Mesendoderm (in vitro differentiated cells): ENCODE measurements at regions not wholly inside any gene's neighbourhood (a gene's known extent, or its start where the extent isn't known, plus 50 kb on each side); places are given as distances from the start of the nearest gene placed in this dataset.

Experiments
- DNase-seq: peaks from one replicate; pipeline ENCODE4 v3.0.0; 2013
- H2AK5ac ChIP-seq: 2 replicates; pipeline ENCODE4 v1.6.1; 2013; ENCODE audit warnings: low read length, inconsistent platforms
- H2BK120ac ChIP-seq: 2 replicates; pipeline ENCODE4 v1.6.1; 2013; ENCODE audit warnings: low read depth, mild to moderate bottlenecking, low read length, moderate library complexity, mixed read lengths
- H2BK15ac ChIP-seq: replicated peaks from 2 replicates; pipeline ENCODE4 v1.6.1; 2013; ENCODE audit warnings: low read depth, mild to moderate bottlenecking, moderate library complexity
- H2BK5ac ChIP-seq: 2 replicates; pipeline ENCODE4 v1.6.1; 2013; ENCODE audit warnings: low read length, inconsistent platforms
- H3K18ac ChIP-seq: 2 replicates; pipeline ENCODE4 v1.6.1; 2013; ENCODE audit warnings: mild to moderate bottlenecking, low read length, mixed read lengths
- H3K23ac ChIP-seq: one replicate; pipeline ENCODE4 v1.6.1; 2013; ENCODE audit warnings: low read length
- H3K27ac ChIP-seq: 2 replicates; pipeline ENCODE4 v1.5.1; 2013; ENCODE audit warnings: low read depth, mild to moderate bottlenecking, inconsistent platforms, low read length, moderate library complexity
- H3K27me3 ChIP-seq: 2 replicates; pipeline ENCODE4 v1.6.1; 2013; ENCODE audit warnings: low read length, control low read depth, mild to moderate bottlenecking, inconsistent platforms; ENCODE audit not compliant: insufficient read depth, poor library complexity
- H3K36me3 ChIP-seq: 2 replicates; pipeline ENCODE4 v1.6.1; 2013; ENCODE audit warnings: low read length, inconsistent platforms; ENCODE audit not compliant: control insufficient read depth, insufficient read depth
- H3K4ac ChIP-seq: one replicate; pipeline ENCODE4 v1.6.1; 2013; ENCODE audit warnings: low read depth, mild to moderate bottlenecking, low read length, moderate library complexity
- H3K4me1 ChIP-seq: 2 replicates; pipeline ENCODE4 v1.6.1; 2013; ENCODE audit warnings: low read depth, low read length, inconsistent platforms; ENCODE audit not compliant: control insufficient read depth
- H3K4me2 ChIP-seq: 2 replicates; pipeline ENCODE4 v1.6.1; 2013; ENCODE audit warnings: low read length
- H3K4me3 ChIP-seq: 2 replicates; pipeline ENCODE4 v1.5.1; 2013; ENCODE audit warnings: mild to moderate bottlenecking, low read length
- H3K56ac ChIP-seq: one replicate; pipeline ENCODE4 v1.6.1; 2013; ENCODE audit warnings: low read length
- H3K79me1 ChIP-seq: 2 replicates; pipeline ENCODE4 v1.6.1; 2013; ENCODE audit warnings: low read length, inconsistent platforms
- H3K79me2 ChIP-seq: 2 replicates; pipeline ENCODE4 v1.6.1; 2013; ENCODE audit warnings: mild to moderate bottlenecking, low read length; ENCODE audit not compliant: control insufficient read depth, insufficient read depth
- H3K9ac ChIP-seq: 2 replicates; pipeline ENCODE4 v1.6.1; 2013; ENCODE audit warnings: low read length, inconsistent platforms
- H4K5ac ChIP-seq: one replicate; pipeline ENCODE4 v1.6.1; 2013; ENCODE audit warnings: low read length
- H4K8ac ChIP-seq: one replicate; pipeline ENCODE4 v1.6.1; 2013; ENCODE audit warnings: low read depth, mild to moderate bottlenecking, control low read depth, low read length, moderate library complexity
- WGBS: extraction: QIAGEN DNeasy Blood & Tissue Kit; methylation state at CpG from one replicate; pipeline ENCODE4 v1.1.7; 2013; ENCODE audit warnings: low lambda C conversion rate, missing lambda C conversion rate; ENCODE audit not compliant: insufficient coverage; ENCODE audit errors: extremely low coverage; 5-methylcytosine and 5-hydroxymethylcytosine counted together

GRCh38 chr20:52595518-52595917 lies 376.6 kb upstream of the TSHZ2 start:
- Histone ChIP-seq H2BK15ac (no peak overlapping the region), H3K4me1 (no peaks in the 10 kb centered on the region), H2BK120ac (no peak overlapping the region), H3K9ac (no peak overlapping the region), H2AK5ac (no peak overlapping the region), H3K4me3 (no peak overlapping the region), H4K8ac (no peak overlapping the region), H3K18ac (no peak overlapping the region), H3K23ac (no peak overlapping the region), H3K27me3 (no peaks in the 10 kb centered on the region), H3K56ac (no peak overlapping the region), H3K27ac (no peak overlapping the region), H2BK5ac (no peak overlapping the region), H3K79me2 (no peaks in the 10 kb centered on the region), H3K4ac (no peak overlapping the region), H3K36me3 (no peaks in the 10 kb centered on the region), H4K5ac (no peak overlapping the region), H3K4me2 (no peak overlapping the region), H3K79me1 (no peaks in the 10 kb centered on the region)
- DNase-seq: peak; percentile 30
- no CpG with 5 or more reads among the region's 1 CpG for WGBS

DNA sequence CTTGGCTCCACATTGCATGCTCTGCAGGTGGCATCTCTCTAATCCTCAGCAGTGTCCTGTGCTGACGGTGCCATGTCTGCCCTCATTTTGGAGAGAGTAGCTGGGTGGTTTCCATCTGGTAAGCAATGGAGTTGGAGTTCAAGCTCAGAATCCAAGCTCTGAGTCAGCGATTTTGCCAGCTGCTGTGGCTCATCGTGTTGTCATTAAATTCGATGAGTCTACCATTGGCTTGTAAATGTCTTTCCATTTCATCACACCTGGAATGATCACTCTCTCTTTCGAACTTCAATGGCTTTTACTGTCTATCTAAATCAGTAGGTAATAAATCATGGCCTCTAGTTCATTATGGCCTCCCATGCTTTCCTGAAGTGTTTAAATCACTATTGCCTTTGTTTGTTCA lies 378.5 kb upstream of the TSHZ2 start:
- no CpG with 5 or more reads among the region's 5 CpGs for WGBS
- H3K4ac ChIP-seq: no peak overlapping the region
- H3K23ac ChIP-seq: no peak overlapping the region
- no peak overlapping the region for H3K18ac ChIP-seq
- no peak overlapping the region for H2AK5ac ChIP-seq
- no peaks in the 10 kb centered on the region for H3K79me1 ChIP-seq
- no peaks in the 10 kb centered on the region for H3K4me1 ChIP-seq
- no peaks in the 10 kb centered on the region for H3K27me3 ChIP-seq
- DNase-seq: no peak
- H2BK5ac ChIP-seq: no peak overlapping the region
- no peaks in the 10 kb centered on the region for H3K79me2 ChIP-seq
- H2BK120ac ChIP-seq: no peak overlapping the region
- H4K8ac ChIP-seq: no peak overlapping the region
- no peak overlapping the region for H4K5ac ChIP-seq
- no peak overlapping the region for H3K4me3 ChIP-seq
- no peak overlapping the region for H3K9ac ChIP-seq
- no peak overlapping the region for H3K4me2 ChIP-seq
- no peak overlapping the region for H3K56ac ChIP-seq
- H3K36me3 ChIP-seq: no peaks in the 10 kb centered on the region
- H2BK15ac ChIP-seq: no peak overlapping the region
- H3K27ac ChIP-seq: no peak overlapping the region

DNA sequence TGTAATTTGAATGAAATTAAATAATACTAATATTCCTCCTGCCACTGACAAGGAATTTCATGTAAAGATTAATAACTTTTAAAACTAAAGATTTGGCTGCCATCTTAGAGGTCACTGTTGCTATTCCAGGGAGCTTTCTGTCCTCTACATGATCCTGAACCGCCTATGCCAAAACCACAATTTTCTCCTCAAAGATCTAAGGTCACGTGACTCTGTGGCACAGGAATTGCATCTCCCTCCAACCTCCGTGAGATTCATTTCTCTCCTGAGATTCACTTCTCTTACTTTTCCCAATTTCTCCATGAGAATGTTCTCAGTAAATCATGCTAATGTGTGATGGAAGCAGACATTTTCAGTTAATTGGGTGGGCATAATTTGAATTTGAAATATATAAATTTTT lies 379.6 kb upstream of the TSHZ2 start:
- Histone ChIP-seq H2BK120ac (no peak overlapping the region), H2BK15ac (no peak overlapping the region), H3K27me3 (no peaks in the 10 kb centered on the region), H3K4me2 (no peak overlapping the region), H3K4me1 (no peaks in the 10 kb centered on the region), H2AK5ac (no peak overlapping the region), H3K9ac (no peak overlapping the region), H2BK5ac (no peak overlapping the region), H3K4me3 (no peak overlapping the region), H3K18ac (no peak overlapping the region), H3K23ac (no peak overlapping the region), H3K4ac (no peak overlapping the region), H4K8ac (no peak overlapping the region), H3K27ac (no peak overlapping the region), H3K56ac (no peak overlapping the region), H3K36me3 (no peaks in the 10 kb centered on the region), H3K79me1 (no peaks in the 10 kb centered on the region), H4K5ac (no peak overlapping the region), H3K79me2 (no peaks in the 10 kb centered on the region)
- no CpG with 5 or more reads among the region's 3 CpGs for WGBS
- no peak for DNase-seq

DNA sequence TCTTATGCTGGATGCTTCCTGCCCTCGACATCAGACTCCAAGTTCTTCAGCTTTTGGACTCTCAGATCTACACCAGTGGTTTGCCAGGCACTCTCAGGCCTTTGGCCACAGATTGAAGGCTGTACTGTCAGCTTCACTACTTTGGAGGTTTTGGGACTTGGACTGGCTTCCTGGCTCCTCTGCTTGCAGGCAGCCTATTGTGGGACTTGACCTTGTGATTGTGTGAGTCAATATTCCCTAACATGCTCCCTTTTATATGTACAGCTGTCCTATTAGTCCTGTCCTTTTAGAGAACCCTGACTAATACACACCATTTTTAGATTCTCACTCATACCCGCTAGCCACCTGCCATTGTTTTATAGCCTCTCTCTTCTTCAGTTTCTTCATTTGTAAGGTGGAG lies 382.1 kb upstream of the TSHZ2 start:
- Histone ChIP-seq H3K9ac (no peak overlapping the region), H3K4me1 (no peaks in the 10 kb centered on the region), H3K18ac (no peak overlapping the region), H3K36me3 (no peaks in the 10 kb centered on the region), H4K8ac (no peak overlapping the region), H3K4ac (no peak overlapping the region), H3K56ac (no peak overlapping the region), H3K4me3 (no peak overlapping the region), H3K79me2 (no peaks in the 10 kb centered on the region), H3K27me3 (no peaks in the 10 kb centered on the region), H2BK120ac (no peak overlapping the region), H3K79me1 (no peaks in the 10 kb centered on the region), H2BK15ac (no peak overlapping the region), H3K23ac (no peak overlapping the region), H4K5ac (no peak overlapping the region), H2BK5ac (no peak overlapping the region), H3K27ac (no peak overlapping the region), H2AK5ac (no peak overlapping the region), H3K4me2 (no peak overlapping the region)
- no peak for DNase-seq
- WGBS: no CpG with 5 or more reads among the region's 2 CpGs

DNA sequence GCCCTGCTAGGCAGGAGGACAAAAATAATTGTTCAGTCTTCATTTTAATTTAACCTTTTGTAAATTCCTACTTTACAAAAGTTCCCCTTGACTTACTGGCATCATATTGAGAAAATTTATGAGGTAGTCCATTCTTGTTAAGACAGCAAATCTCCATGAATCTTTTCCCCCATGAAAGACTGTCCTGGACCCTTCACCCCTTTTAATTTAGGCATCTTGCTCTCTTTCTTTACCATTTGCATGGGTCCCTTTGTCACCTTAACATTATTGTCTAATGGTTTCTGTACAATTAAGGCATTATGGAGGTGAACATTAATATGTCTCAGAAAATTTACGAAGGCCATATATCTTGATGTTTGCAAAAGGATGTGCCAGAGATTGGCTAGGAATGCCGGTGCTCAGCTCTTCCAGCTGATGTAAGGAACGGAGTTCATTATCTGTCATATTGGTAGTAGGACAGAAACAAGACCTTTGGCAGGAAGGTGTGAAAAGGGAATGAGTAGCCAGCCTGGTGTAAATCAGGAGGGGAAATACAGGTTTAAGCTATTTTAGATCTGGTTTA lies 382.8 kb upstream of the TSHZ2 start:
- Histone ChIP-seq H3K56ac (no peak overlapping the region), H3K4me1 (peaks cover 3% of the 10 kb centered on the region), H3K27me3 (no peaks in the 10 kb centered on the region), H3K4me3 (no peak overlapping the region), H2BK5ac (no peak overlapping the region), H3K4ac (no peak overlapping the region), H4K8ac (no peak overlapping the region), H3K9ac (no peak overlapping the region), H3K18ac (no peak overlapping the region), H3K36me3 (no peaks in the 10 kb centered on the region), H2BK15ac (no peak overlapping the region), H3K79me2 (no peaks in the 10 kb centered on the region), H4K5ac (no peak overlapping the region), H3K23ac (no peak overlapping the region), H3K79me1 (no peaks in the 10 kb centered on the region), H2BK120ac (no peak overlapping the region), H2AK5ac (no peak overlapping the region), H3K4me2 (no peak overlapping the region), H3K27ac (no peak overlapping the region)
- no peak for DNase-seq
- no CpG with 5 or more reads among the region's 3 CpGs for WGBS

DNA sequence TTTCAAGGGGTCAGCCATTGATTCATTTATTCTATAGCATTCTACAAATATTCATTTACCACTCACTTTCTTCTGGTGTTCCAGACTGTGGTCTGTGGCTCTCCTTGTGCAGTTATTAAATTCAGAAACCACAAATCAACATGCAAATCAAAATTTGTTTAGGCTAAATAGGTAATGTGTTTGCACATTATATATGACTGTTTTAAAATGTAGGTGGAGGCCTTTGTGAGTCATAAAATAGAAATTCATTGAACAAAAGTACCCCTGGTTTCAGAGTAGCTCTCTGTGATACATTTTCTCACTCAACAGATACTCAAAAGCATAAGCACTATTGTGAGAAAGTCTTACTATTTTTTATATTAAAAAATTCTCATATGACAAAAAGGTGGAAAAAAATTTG lies 385.5 kb upstream of the TSHZ2 start:
- H2AK5ac ChIP-seq: no peak overlapping the region
- no peak overlapping the region for H3K4ac ChIP-seq
- H3K4me2 ChIP-seq: no peak overlapping the region
- no peak overlapping the region for H2BK15ac ChIP-seq
- no peaks in the 10 kb centered on the region for H3K27me3 ChIP-seq
- no peaks in the 10 kb centered on the region for H3K79me1 ChIP-seq
- H2BK5ac ChIP-seq: no peak overlapping the region
- H3K23ac ChIP-seq: no peak overlapping the region
- H3K9ac ChIP-seq: no peak overlapping the region
- H3K27ac ChIP-seq: no peak overlapping the region
- DNase-seq: no peak
- H4K8ac ChIP-seq: no peak overlapping the region
- H3K79me2 ChIP-seq: no peaks in the 10 kb centered on the region
- H2BK120ac ChIP-seq: no peak overlapping the region
- no peak overlapping the region for H4K5ac ChIP-seq
- no peaks in the 10 kb centered on the region for H3K36me3 ChIP-seq
- H3K18ac ChIP-seq: no peak overlapping the region
- H3K4me1 ChIP-seq: peaks cover 3% of the 10 kb centered on the region
- H3K56ac ChIP-seq: no peak overlapping the region
- no peak overlapping the region for H3K4me3 ChIP-seq
